Cardiac muscle cell (in vitro differentiated cells and primary cell): ENCODE measurements at regions not wholly inside any gene's neighbourhood (a gene's known extent, or its start where the extent isn't known, plus 50 kb on each side); places are given as distances from the start of the nearest gene placed in this dataset.

Experiments
- DNase-seq, 2 donors: peaks; one replicate each; pipeline versions ENCODE4 v3.0.0 to v3.0.0-alpha.2; 2010 to 2017; ENCODE audit warnings: low read depth in 1 of 2, low spot score in 1 of 2
- H3K27ac ChIP-seq: fragments of 200-600 bp; sonication (generic); 2 replicates; pipeline ENCODE4 v1.5.1; 2016
- H3K27me3 ChIP-seq: fragments of 200-600 bp; sonication (generic); 2 replicates; pipeline ENCODE4 v1.6.0; 2016; ENCODE audit warnings: control low read depth
- H3K36me3 ChIP-seq: fragments of 200-600 bp; sonication (generic); 2 replicates; pipeline ENCODE4 v1.5.1; 2016; ENCODE audit warnings: control low read depth
- H3K4me1 ChIP-seq: fragments of 200-600 bp; sonication (generic); 2 replicates; pipeline ENCODE4 v1.8.1; 2017; ENCODE audit warnings: low read depth, mild to moderate bottlenecking, mixed run types
- H3K4me3 ChIP-seq: fragments of 200-600 bp; sonication (generic); 2 replicates; pipeline ENCODE4 v1.5.1; 2016; ENCODE audit warnings: mild to moderate bottlenecking
- H3K9me3 ChIP-seq: fragments of 200-600 bp; sonication (generic); 2 replicates; pipeline ENCODE4 v1.5.1; 2017; ENCODE audit warnings: low read depth, mild to moderate bottlenecking, control low read depth
- CTCF ChIP-seq: IDR thresholded peaks from 2 replicates; pipeline ENCODE4 v1.5.1; 2012; ENCODE audit warnings: low read depth, mild to moderate bottlenecking, low read length

- H3K9me3 ChIP-seq, result no peaks in the 10 kb centered on the region
- no peaks in the 10 kb centered on the region for H3K4me1 ChIP-seq
- H3K27ac ChIP-seq, result no peak overlapping the region
- no peak for TF ChIP-seq CTCF
- H3K27me3 ChIP-seq, result no peaks in the 10 kb centered on the region
- H3K36me3 ChIP-seq, result no peaks in the 10 kb centered on the region
- H3K4me3 ChIP-seq, result no peak overlapping the region
- DNase-seq, result no peak
These were observed 844.5 kb downstream of the TBL1XR1 start for GRCh38 chr3:176352716-176353334.

GRCh38 chr3:176351408-176351807, 845.9 kb downstream of the TBL1XR1 start:
- no peaks in the 10 kb centered on the region for H3K36me3 ChIP-seq
- H3K4me1 ChIP-seq, result no peaks in the 10 kb centered on the region
- H3K27ac ChIP-seq, result no peak overlapping the region
- H3K27me3 ChIP-seq, result no peaks in the 10 kb centered on the region
- no peak for TF ChIP-seq CTCF
- no peak overlapping the region for H3K4me3 ChIP-seq
- no peaks in the 10 kb centered on the region for H3K9me3 ChIP-seq
- peak in 1 of 2 donors; percentile 1 for DNase-seq

- no peaks in the 10 kb centered on the region for H3K9me3 ChIP-seq
- no peak overlapping the region for H3K27ac ChIP-seq
- H3K4me1 ChIP-seq, result no peaks in the 10 kb centered on the region
- no peak overlapping the region for H3K4me3 ChIP-seq
- H3K36me3 ChIP-seq, result no peaks in the 10 kb centered on the region
- no peak for DNase-seq
- TF ChIP-seq CTCF, result no peak
- H3K27me3 ChIP-seq, result no peaks in the 10 kb centered on the region
These were observed 847.6 kb downstream of the TBL1XR1 start for GRCh38 chr3:176349706-176350105.

GRCh38 chr3:176347424-176348146, 849.7 kb downstream of the TBL1XR1 start:
- no peaks in the 10 kb centered on the region for H3K36me3 ChIP-seq
- no peak overlapping the region for H3K27ac ChIP-seq
- TF ChIP-seq CTCF, result no peak
- H3K4me3 ChIP-seq, result no peak overlapping the region
- no peak for DNase-seq
- H3K4me1 ChIP-seq, result no peaks in the 10 kb centered on the region
- no peaks in the 10 kb centered on the region for H3K27me3 ChIP-seq
- no peaks in the 10 kb centered on the region for H3K9me3 ChIP-seq

- H3K4me3 ChIP-seq, result no peak overlapping the region
- no peaks in the 10 kb centered on the region for H3K4me1 ChIP-seq
- no peak for DNase-seq
- H3K36me3 ChIP-seq, result no peaks in the 10 kb centered on the region
- H3K27ac ChIP-seq, result no peak overlapping the region
- no peaks in the 10 kb centered on the region for H3K9me3 ChIP-seq
- H3K27me3 ChIP-seq, result no peaks in the 10 kb centered on the region
- TF ChIP-seq CTCF, result no peak
These were observed 855.3 kb downstream of the TBL1XR1 start for GRCh38 chr3:176341963-176342362.
